HepG2 (cell line): ENCODE measurements at regions not wholly inside any gene's neighbourhood (a gene's known extent, or its start where the extent isn't known, plus 50 kb on each side); places are given as distances from the start of the nearest gene placed in this dataset.
A peak's percentile ranks its signal among the peaks of the same experiment; 100 is the strongest.

Experiments used
- ARNT2 ChIP-seq: sonication (generic); formaldehyde crosslinking; IDR thresholded peaks from 2 replicates; pipeline ENCODE4 v1.8.0; 2022; ENCODE audit warnings: mild to moderate bottlenecking, low read depth, missing genetic modification reagents, moderate library complexity
- CENPT ChIP-seq: sonication (generic); formaldehyde crosslinking; IDR thresholded peaks from 2 replicates; pipeline ENCODE4 v1.8.0; 2022; ENCODE audit warnings: low read depth, mild to moderate bottlenecking, moderate library complexity, missing genetic modification reagents
- KDM3A ChIP-seq: IDR thresholded peaks from 2 replicates; pipeline ENCODE4 v1.6.1; 2018; ENCODE audit warnings: low read depth, missing compliant biosample characterization
- KMT2A ChIP-seq: sonication (generic); formaldehyde crosslinking; IDR thresholded peaks from 2 replicates; pipeline ENCODE4 v1.4.0; 2020; ENCODE audit warnings: missing genetic modification reagents
- POLR2AphosphoS5 ChIP-seq: IDR thresholded peaks from 2 replicates; pipeline ENCODE4 v1.6.1; 2012; ENCODE audit warnings: low read depth, low read length
- REL ChIP-seq: sonication (generic); formaldehyde crosslinking; conservative IDR thresholded peaks from 2 replicates; pipeline ENCODE4 v1.8.0; 2022; ENCODE audit warnings: mild to moderate bottlenecking, missing genetic modification reagents, moderate library complexity
- RORA ChIP-seq: sonication (generic); formaldehyde crosslinking; IDR thresholded peaks from 2 replicates; pipeline ENCODE4 v1.5.0; 2020; ENCODE audit warnings: mild to moderate bottlenecking, missing genetic modification reagents, moderate library complexity
- ZBTB2 ChIP-seq: sonication (generic); formaldehyde crosslinking; IDR thresholded peaks from 2 replicates; pipeline ENCODE4 v1.8.0; 2022; ENCODE audit warnings: low read depth, missing genetic modification reagents
- ZFP36L2 ChIP-seq: sonication (generic); formaldehyde crosslinking; IDR thresholded peaks from 2 replicates; pipeline ENCODE4 v1.4.0; 2020; ENCODE audit warnings: missing genetic modification reagents
- ZNF160 ChIP-seq: sonication (generic); formaldehyde crosslinking; IDR thresholded peaks from 2 replicates; pipeline ENCODE4 v1.8.0; 2022; ENCODE audit warnings: mild to moderate bottlenecking, inconsistent platforms, missing genetic modification reagents
- ZNF207 ChIP-seq: fragments of 450-650 bp; IDR thresholded peaks from 2 replicates; pipeline ENCODE4 v1.6.1; 2016; ENCODE audit warnings: antibody characterized with exemption, borderline replicate concordance
- ZNF317 ChIP-seq: sonication (generic); formaldehyde crosslinking; IDR thresholded peaks from 2 replicates; pipeline ENCODE4 v1.5.0; 2020; ENCODE audit warnings: mild to moderate bottlenecking, missing genetic modification reagents
- ZNF333 ChIP-seq: sonication (generic); formaldehyde crosslinking; IDR thresholded peaks from 2 replicates; pipeline ENCODE4 v1.4.0; 2020; ENCODE audit warnings: mild to moderate bottlenecking, missing genetic modification reagents, borderline replicate concordance
- ZNF441 ChIP-seq: sonication (generic); formaldehyde crosslinking; IDR thresholded peaks from 2 replicates; pipeline ENCODE4 v1.7.0; 2021; ENCODE audit warnings: missing genetic modification reagents, borderline replicate concordance
- ZNF530 ChIP-seq: sonication (generic); formaldehyde crosslinking; IDR thresholded peaks from 2 replicates; pipeline ENCODE4 v1.5.0; 2020; ENCODE audit warnings: low read depth, mild to moderate bottlenecking, missing genetic modification reagents
- ZNF574 ChIP-seq: sonication (generic); formaldehyde crosslinking; IDR thresholded peaks from 2 replicates; pipeline ENCODE4 v1.4.0; 2020; ENCODE audit warnings: missing genetic modification reagents
- ZNF598 ChIP-seq: sonication (generic); formaldehyde crosslinking; IDR thresholded peaks from 2 replicates; pipeline ENCODE4 v1.5.1; 2020; ENCODE audit warnings: mild to moderate bottlenecking, missing genetic modification reagents, borderline replicate concordance
- ZNF782 ChIP-seq: sonication (generic); formaldehyde crosslinking; IDR thresholded peaks from 2 replicates; pipeline ENCODE4 v1.4.0; 2020; ENCODE audit warnings: missing genetic modification reagents, mild to moderate bottlenecking, borderline replicate concordance
- ZNF792 ChIP-seq: IDR thresholded peaks from 2 replicates; pipeline ENCODE4 v1.6.1; 2016
- ZSCAN5A ChIP-seq: sonication (generic); formaldehyde crosslinking; IDR thresholded peaks from 2 replicates; pipeline ENCODE4 v1.8.0; 2022; ENCODE audit warnings: mild to moderate bottlenecking, missing genetic modification reagents, borderline replicate concordance
- TF ChIP-seq, protein P1 (sequence below): sonication (generic); formaldehyde crosslinking; IDR thresholded peaks from 2 replicates; pipeline ENCODE4 v1.9.0; 2022; ENCODE audit warnings: missing genetic modification reagents, mild to moderate bottlenecking, borderline replicate concordance

GRCh38 chr6:169921853-169922824, 170.7 kb downstream of the ERMARD start (continued):
- 0 out of 2 replicates have a peak, but pooled peaks have one; percentile 49 for TF ChIP-seq ZNF792
- TF ChIP-seq REL (CRISPR knock-in tag): no peak
- TF ChIP-seq ZNF598 (CRISPR knock-in tag): no peak
- TF ChIP-seq ZBTB2 (CRISPR knock-in tag): no peak
- TF ChIP-seq ZFP36L2: no peak
- TF ChIP-seq ZNF160 (CRISPR knock-in tag): 0 out of 2 replicates have a peak, but pooled peaks have one; percentile 22
- 0 out of 2 replicates have a peak, but pooled peaks have one; percentile 59 for TF ChIP-seq ZNF782 (CRISPR knock-in tag)
- TF ChIP-seq, protein P1, sequence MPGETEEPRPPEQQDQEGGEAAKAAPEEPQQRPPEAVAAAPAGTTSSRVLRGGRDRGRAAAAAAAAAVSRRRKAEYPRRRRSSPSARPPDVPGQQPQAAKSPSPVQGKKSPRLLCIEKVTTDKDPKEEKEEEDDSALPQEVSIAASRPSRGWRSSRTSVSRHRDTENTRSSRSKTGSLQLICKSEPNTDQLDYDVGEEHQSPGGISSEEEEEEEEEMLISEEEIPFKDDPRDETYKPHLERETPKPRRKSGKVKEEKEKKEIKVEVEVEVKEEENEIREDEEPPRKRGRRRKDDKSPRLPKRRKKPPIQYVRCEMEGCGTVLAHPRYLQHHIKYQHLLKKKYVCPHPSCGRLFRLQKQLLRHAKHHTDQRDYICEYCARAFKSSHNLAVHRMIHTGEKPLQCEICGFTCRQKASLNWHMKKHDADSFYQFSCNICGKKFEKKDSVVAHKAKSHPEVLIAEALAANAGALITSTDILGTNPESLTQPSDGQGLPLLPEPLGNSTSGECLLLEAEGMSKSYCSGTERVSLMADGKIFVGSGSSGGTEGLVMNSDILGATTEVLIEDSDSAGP (CRISPR knock-in tag): peak; percentile 62; the same call in 1 of the 2 replicates
- TF ChIP-seq KMT2A (CRISPR knock-in tag): no peak
- no peak for TF ChIP-seq ZNF530
- TF ChIP-seq CENPT (CRISPR knock-in tag): no peak
- TF ChIP-seq KDM3A (CRISPR knock-in tag): 0 out of 2 replicates have a peak, but pooled peaks have one; percentile 39
- 0 out of 2 replicates have a peak, but pooled peaks have one; percentile 79 for TF ChIP-seq ZNF333 (CRISPR knock-in tag)
- no peak for TF ChIP-seq ZNF207
- peak; percentile 48; the same call in 1 of the 2 replicates for TF ChIP-seq POLR2AphosphoS5
- no peak for TF ChIP-seq ZSCAN5A
- TF ChIP-seq ZNF574 (CRISPR knock-in tag): peak; percentile 65; the same call in 1 of the 2 replicates
- TF ChIP-seq ZNF441 (CRISPR knock-in tag): peak; percentile 47; the same call in 1 of the 2 replicates
- no peak for TF ChIP-seq RORA (CRISPR knock-in tag)
- TF ChIP-seq ARNT2: peak; percentile 44; the same call in 1 of the 2 replicates
- TF ChIP-seq ZNF317 (CRISPR knock-in tag): 0 out of 2 replicates have a peak, but pooled peaks have one; percentile 57
